ENCODE measurements at regions not wholly inside any gene's neighbourhood (a gene's known extent, or its start where the extent isn't known, plus 50 kb on each side); places are given as distances from the start of the nearest gene placed in this dataset.

GRCh38 chr2:128611421-128612320 is 293.0 kb upstream of the HS6ST1 start:
- Histone ChIP-seq H3F3A (replicated peaks; ENCODE audit: insufficient read depth) (no peaks in the 10 kb centered on the region), H3K27ac (ENCODE audit: low read depth in 2 of 2, low read length in 1 of 2) (no peak overlapping the region), H4K20me1 (ENCODE audit: insufficient read depth) (no peaks in the 10 kb centered on the region), H2AFZ (ENCODE audit: low read depth) (no peak overlapping the region), H3K4me2 (no peak overlapping the region), H3K4me3 (ENCODE audit: low read depth in 2 of 2, low read length in 1 of 2) (no peak overlapping the region), H3K9ac (no peak overlapping the region), H3K36me3 (replicated peaks in 1 of 2; ENCODE audit: control insufficient read depth in 1 of 2, insufficient read depth in 2 of 2, low read length in 1 of 2) (no peaks in the 10 kb centered on the region), H3K9me2 (no peaks in the 10 kb centered on the region), H3K9me3 (no peaks in the 10 kb centered on the region), H3K27me3 (ENCODE audit: insufficient read depth) (no peaks in the 10 kb centered on the region), H3K79me2 (ENCODE audit: insufficient read depth) (no peaks in the 10 kb centered on the region), H3K4me1 (ENCODE audit: control insufficient read depth in 1 of 2, insufficient read depth in 2 of 2, low read depth in 1 of 2, low read length in 1 of 2) (peaks cover 0 to 4% of the 10 kb centered on the region in 2 experiments; a peak in 1 of 4 replicates)
- DNase-seq: no peak
- POLR2A ChIA-PET: no interaction called here
- TF ChIP-seq PBX3 (IDR thresholded peaks at IDR 0.05) (no peak), TEAD4 (IDR thresholded peaks at IDR 0.05; ENCODE audit: borderline replicate concordance, insufficient read depth) (no peak), JUND (IDR thresholded peaks at IDR 0.05) (no peak)
- CTCF ChIA-PET: interaction anchor here (0.8 kb wide), 1 partner anchor 10 kb away, joined by 3 read pairs; no protein-coding TSS in a partner anchor
- 56% methylated on average over 8 of the region's 8 CpGs for WGBS (ENCODE audit: low lambda C conversion rate)

- no peak overlapping the region for H3K4me3 ChIP-seq (ENCODE audit: low read depth in 2 of 2, low read length in 1 of 2)
- peaks cover 0 to 4% of the 10 kb centered on the region in 2 experiments; a peak in 1 of 4 replicates for H3K4me1 ChIP-seq (ENCODE audit: control insufficient read depth in 1 of 2, insufficient read depth in 2 of 2, low read depth in 1 of 2, low read length in 1 of 2)
- no peak for DNase-seq
- WGBS (ENCODE audit: low lambda C conversion rate): 13% methylated on average over 3 of the region's 3 CpGs
- H3K9me2 ChIP-seq: no peaks in the 10 kb centered on the region
- no peak overlapping the region for H3K4me2 ChIP-seq
- H2AFZ ChIP-seq (ENCODE audit: low read depth): no peak overlapping the region
- POLR2A ChIA-PET: no interaction called here
- H3K27ac ChIP-seq (ENCODE audit: low read depth in 2 of 2, low read length in 1 of 2): no peak overlapping the region
- H4K20me1 ChIP-seq (ENCODE audit: insufficient read depth): no peaks in the 10 kb centered on the region
- H3F3A ChIP-seq (replicated peaks; ENCODE audit: insufficient read depth): no peaks in the 10 kb centered on the region
- H3K9ac ChIP-seq: no peak overlapping the region
- no peaks in the 10 kb centered on the region for H3K79me2 ChIP-seq (ENCODE audit: insufficient read depth)
- TF ChIP-seq MEF2A (IDR thresholded peaks at IDR 0.05; ENCODE audit: borderline replicate concordance, low read depth) (no peak), USF2 (IDR thresholded peaks at IDR 0.05; ENCODE audit: borderline replicate concordance, low read depth, low read length) (no peak), IRF3 (IDR thresholded peaks at IDR 0.05; ENCODE audit: low read depth, low read length) (no peak), PBX3 (IDR thresholded peaks at IDR 0.05) (no peak), RFX5 (IDR thresholded peaks at IDR 0.05; ENCODE audit: low read length) (no peak), MXI1 (IDR thresholded peaks at IDR 0.05; ENCODE audit: low read depth, low read length) (no peak), TCF12 (IDR thresholded peaks at IDR 0.05) (no peak), ELF1 (IDR thresholded peaks at IDR 0.05) (no peak), FOSL2 (IDR thresholded peaks at IDR 0.05; ENCODE audit: borderline replicate concordance, low read depth) (no peak), POLR2AphosphoS5 (IDR thresholded peaks at IDR 0.05; ENCODE audit: low read depth, low read length) (no peak), GATA2 (CRISPR knock-in tag; IDR thresholded peaks at IDR 0.05) (no peak), NFIC (IDR thresholded peaks at IDR 0.05; ENCODE audit: borderline replicate concordance) (no peak), TAF1 (IDR thresholded peaks at IDR 0.05; ENCODE audit: borderline replicate concordance, low read depth, low read length) (no peak), SMC3 (IDR thresholded peaks at IDR 0.05; ENCODE audit: low read depth, low read length) (no peak), GABPA (IDR thresholded peaks at IDR 0.05; ENCODE audit: low read depth) (no peak)
- CTCF ChIA-PET: no interaction called here
- no peaks in the 10 kb centered on the region for H3K27me3 ChIP-seq (ENCODE audit: insufficient read depth)
- no peaks in the 10 kb centered on the region for H3K9me3 ChIP-seq
- no peaks in the 10 kb centered on the region for H3K36me3 ChIP-seq (replicated peaks in 1 of 2; ENCODE audit: control insufficient read depth in 1 of 2, insufficient read depth in 2 of 2, low read length in 1 of 2)
These were observed 294.0 kb upstream of the HS6ST1 start for GRCh38 chr2:128612628-128613027.

Data from SK-N-SH (cell line).